Ascending aorta (tissue), 2 donors: ENCODE measurements at regions not wholly inside any gene's neighbourhood (a gene's known extent, or its start where the extent isn't known, plus 50 kb on each side); places are given as distances from the start of the nearest gene placed in this dataset.

Experiments
- DNase-seq, 2 donors: peaks; one replicate each; pipeline ENCODE4 v3.0.0-alpha.2; 2019; ENCODE audit warnings: low spot score in 2 of 2
- H3K27ac ChIP-seq, 2 donors: fragments of 200-600 bp; sonication (generic); one replicate each; pipeline ENCODE4 v1.5.1; 2016 to 2017; ENCODE audit warnings: mild to moderate bottlenecking in 1 of 2
- H3K27me3 ChIP-seq: fragments of 200-600 bp; sonication (generic); one replicate; pipeline ENCODE4 v1.5.1; 2017
- H3K36me3 ChIP-seq, 2 donors: fragments of 200-600 bp; sonication (generic); one replicate each; pipeline ENCODE4 v1.5.1; 2016
- H3K4me1 ChIP-seq, 2 donors: fragments of 200-600 bp; sonication (generic); one replicate each; pipeline ENCODE4 v1.5.1; 2016 to 2017; ENCODE audit warnings: mild to moderate bottlenecking in 1 of 2
- H3K4me3 ChIP-seq, 2 donors: fragments of 200-600 bp; sonication (generic); one replicate each; pipeline ENCODE4 v1.5.1; 2016 to 2017; ENCODE audit warnings: mild to moderate bottlenecking in 1 of 2
- H3K9me3 ChIP-seq, 2 donors: fragments of 200-600 bp; sonication (generic); one replicate each; pipeline ENCODE4 v1.5.1; 2016
- intact Hi-C: fragments of 100-400 bp; cut with DNase I; formaldehyde crosslinking; loops from one replicate; pipeline ENCODE4 v1.15.1; 2023
- TF ChIP-seq, protein P1 (sequence below), 3 experiments: fragments of 200-600 bp in 2 of 3; fragments of 450-650 bp in 1 of 3; sonication (generic) in 2 of 3; IDR thresholded peaks; one replicate each; pipeline ENCODE4 v1.5.1; 2016 to 2019; ENCODE audit warnings: antibody characterized with exemption in 3 of 3, mild to moderate bottlenecking in 1 of 3, moderate library complexity in 1 of 3

DNA sequence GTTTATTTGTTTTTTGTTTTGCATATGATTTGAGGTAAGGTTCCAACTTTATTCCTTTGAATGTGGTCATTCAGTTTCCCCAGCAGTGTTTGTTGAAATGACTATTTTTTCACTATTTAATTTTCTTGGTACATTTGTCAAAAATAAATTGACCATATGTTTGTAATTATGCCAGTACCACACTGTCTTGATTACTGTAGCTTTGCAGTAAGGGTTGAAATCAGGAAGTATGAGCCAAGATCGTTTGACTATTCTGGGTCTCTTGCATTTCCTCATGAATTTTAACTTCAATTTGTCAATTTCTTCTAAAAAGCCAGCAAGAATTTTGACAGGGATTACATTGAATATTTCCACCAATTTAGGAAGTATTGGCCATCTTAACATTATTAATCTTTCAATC lies 199.3 kb upstream of the PPFIA2 start:
- TF ChIP-seq, protein P1, sequence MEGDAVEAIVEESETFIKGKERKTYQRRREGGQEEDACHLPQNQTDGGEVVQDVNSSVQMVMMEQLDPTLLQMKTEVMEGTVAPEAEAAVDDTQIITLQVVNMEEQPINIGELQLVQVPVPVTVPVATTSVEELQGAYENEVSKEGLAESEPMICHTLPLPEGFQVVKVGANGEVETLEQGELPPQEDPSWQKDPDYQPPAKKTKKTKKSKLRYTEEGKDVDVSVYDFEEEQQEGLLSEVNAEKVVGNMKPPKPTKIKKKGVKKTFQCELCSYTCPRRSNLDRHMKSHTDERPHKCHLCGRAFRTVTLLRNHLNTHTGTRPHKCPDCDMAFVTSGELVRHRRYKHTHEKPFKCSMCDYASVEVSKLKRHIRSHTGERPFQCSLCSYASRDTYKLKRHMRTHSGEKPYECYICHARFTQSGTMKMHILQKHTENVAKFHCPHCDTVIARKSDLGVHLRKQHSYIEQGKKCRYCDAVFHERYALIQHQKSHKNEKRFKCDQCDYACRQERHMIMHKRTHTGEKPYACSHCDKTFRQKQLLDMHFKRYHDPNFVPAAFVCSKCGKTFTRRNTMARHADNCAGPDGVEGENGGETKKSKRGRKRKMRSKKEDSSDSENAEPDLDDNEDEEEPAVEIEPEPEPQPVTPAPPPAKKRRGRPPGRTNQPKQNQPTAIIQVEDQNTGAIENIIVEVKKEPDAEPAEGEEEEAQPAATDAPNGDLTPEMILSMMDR (IDR thresholded peaks at IDR 0.05), result no peak
- intact Hi-C loops, result no loop called here

DNA sequence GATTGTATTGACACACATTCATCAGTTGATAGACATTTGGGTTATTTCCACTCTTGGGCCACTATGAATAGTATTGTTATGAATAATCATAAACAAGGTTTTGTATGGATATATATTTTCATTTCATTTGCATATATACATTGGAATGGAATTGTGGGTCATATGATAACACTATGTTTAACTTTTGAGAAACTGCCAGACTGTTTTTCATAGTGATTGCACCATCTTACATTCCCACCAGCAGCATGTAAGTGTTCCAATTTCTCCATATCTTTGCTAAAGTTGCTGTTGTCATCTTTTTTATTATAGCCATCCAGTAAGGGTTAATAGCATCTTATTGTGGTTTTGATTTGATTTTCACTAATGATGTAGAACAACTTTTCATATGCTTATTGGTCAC lies 198.5 kb upstream of the PPFIA2 start:
- H3K9me3 ChIP-seq, result no peaks in the 10 kb centered on the region

More for the DNA sequence above, 199.3 kb upstream of the PPFIA2 start:
- no peak overlapping the region for H3K4me3 ChIP-seq
- H3K27me3 ChIP-seq, result no peaks in the 10 kb centered on the region
- no peak overlapping the region for H3K27ac ChIP-seq
- no peaks in the 10 kb centered on the region for H3K4me1 ChIP-seq
- no peak for DNase-seq
- H3K36me3 ChIP-seq, result no peaks in the 10 kb centered on the region
- no peaks in the 10 kb centered on the region for H3K9me3 ChIP-seq

DNA sequence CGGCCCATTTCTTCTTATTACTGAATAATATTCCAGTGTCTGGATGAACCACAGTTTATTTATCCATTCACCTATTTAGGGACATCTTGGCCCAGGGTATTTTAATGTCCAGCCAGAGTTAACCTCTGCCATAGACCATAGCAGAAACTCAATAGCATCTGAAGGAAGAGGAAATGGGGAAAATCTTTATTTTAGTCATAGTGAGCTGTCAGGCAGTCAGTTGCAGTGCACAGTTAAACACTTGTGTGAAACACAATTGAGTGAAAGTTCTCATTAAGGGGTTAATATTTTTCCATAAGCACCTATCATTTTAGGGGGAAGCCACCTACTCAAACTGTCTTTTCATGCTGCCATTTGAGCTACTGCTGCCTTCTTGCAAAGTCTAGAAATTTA lies 197.3 kb upstream of the PPFIA2 start:
- Histone ChIP-seq H3K27me3 (no peaks in the 10 kb centered on the region), H3K4me1 (no peaks in the 10 kb centered on the region), H3K27ac (no peak overlapping the region), H3K36me3 (no peaks in the 10 kb centered on the region), H3K4me3 (no peak overlapping the region), H3K9me3 (no peaks in the 10 kb centered on the region)
- TF ChIP-seq, protein P1 (IDR thresholded peaks at IDR 0.05), result no peak
- DNase-seq, result no peak
- intact Hi-C loops, result no loop called here

More for the DNA sequence above, 198.5 kb upstream of the PPFIA2 start:
- Histone ChIP-seq H3K27me3 (no peaks in the 10 kb centered on the region), H3K36me3 (no peaks in the 10 kb centered on the region), H3K4me1 (no peaks in the 10 kb centered on the region), H3K4me3 (no peak overlapping the region), H3K27ac (no peak overlapping the region)
- intact Hi-C loops, result no loop called here
- no peak for DNase-seq
- TF ChIP-seq, protein P1 (IDR thresholded peaks at IDR 0.05), result no peak

DNA sequence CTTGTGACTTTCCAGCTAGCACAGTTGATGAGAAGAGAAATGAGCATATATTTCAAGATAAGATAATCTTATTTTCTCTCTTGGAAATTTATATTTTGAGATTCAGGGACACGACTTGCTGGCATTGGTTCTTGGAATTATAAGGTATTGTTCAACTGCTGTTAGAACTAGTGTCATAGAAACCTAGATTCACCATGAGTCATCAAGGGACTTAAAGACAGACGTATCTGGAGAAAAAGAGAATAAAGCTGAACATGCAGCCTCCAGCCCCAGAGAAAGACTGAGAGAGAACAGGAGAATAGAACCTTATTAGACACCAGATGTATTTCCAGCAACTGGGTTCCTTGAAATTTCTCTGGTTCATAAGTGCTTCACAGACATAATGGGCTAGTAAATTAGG lies 194.4 kb upstream of the PPFIA2 start:
- Histone ChIP-seq H3K4me3 (no peak overlapping the region), H3K9me3 (no peaks in the 10 kb centered on the region), H3K36me3 (no peaks in the 10 kb centered on the region), H3K27me3 (no peaks in the 10 kb centered on the region), H3K27ac (no peak overlapping the region), H3K4me1 (no peaks in the 10 kb centered on the region)
- intact Hi-C loops, result no loop called here
- TF ChIP-seq, protein P1 (IDR thresholded peaks at IDR 0.05), result no peak
- no peak for DNase-seq

DNA sequence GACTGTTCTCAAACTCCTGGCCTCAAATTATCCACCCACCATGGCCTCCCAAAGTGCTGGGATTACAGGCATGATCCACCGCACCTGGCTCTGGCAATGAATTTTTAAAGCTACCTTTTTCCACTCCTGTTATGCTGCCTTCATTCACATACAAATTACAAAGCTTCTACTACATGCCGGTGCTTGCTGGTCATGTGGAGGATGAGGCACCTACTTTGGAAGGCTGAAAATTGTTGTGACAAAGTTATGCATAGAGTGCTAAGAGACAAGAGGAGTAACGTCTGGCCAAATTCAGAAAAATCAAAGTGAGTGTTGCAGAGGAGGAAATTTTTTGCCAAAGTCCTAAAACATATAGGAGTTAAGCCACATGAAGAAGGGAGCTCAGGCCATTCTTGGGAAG lies 191.7 kb upstream of the PPFIA2 start:
- Histone ChIP-seq H3K9me3 (no peaks in the 10 kb centered on the region), H3K4me1 (no peaks in the 10 kb centered on the region), H3K36me3 (no peaks in the 10 kb centered on the region), H3K27ac (no peak overlapping the region), H3K4me3 (no peak overlapping the region), H3K27me3 (no peaks in the 10 kb centered on the region)
- DNase-seq, result no peak
- intact Hi-C loops, result no loop called here
- TF ChIP-seq, protein P1 (IDR thresholded peaks at IDR 0.05), result no peak

DNA sequence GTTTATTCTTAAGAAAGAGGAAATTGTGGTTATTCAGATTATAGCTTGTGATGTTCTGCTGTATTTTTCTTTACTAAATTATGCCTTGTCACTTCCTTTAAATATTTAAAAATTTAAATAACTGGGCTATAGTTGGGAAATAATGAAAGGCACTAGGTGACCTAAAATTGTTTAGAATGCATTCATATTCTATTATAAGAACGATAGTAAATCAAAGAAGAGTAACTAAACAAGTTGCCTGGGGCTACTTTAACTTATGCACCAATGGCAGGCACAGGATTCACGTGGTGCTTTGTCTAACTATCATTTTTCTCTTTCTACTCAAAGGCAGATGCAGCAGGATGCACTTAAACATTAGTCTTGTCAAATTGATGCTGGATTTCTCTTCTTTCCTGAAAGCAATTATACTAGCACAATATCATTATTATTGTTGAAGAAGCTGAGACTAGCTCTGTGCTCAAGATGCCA lies 190.7 kb upstream of the PPFIA2 start:
- Histone ChIP-seq H3K4me3 (no peak overlapping the region), H3K9me3 (no peaks in the 10 kb centered on the region), H3K27ac (no peak overlapping the region), H3K4me1 (no peaks in the 10 kb centered on the region), H3K27me3 (no peaks in the 10 kb centered on the region), H3K36me3 (no peaks in the 10 kb centered on the region)
- TF ChIP-seq, protein P1 (IDR thresholded peaks at IDR 0.05), result no peak
- no peak for DNase-seq
- intact Hi-C loops, result no loop called here
